IMR-90 (cell line): ENCODE measurements at regions not wholly inside any gene's neighbourhood (a gene's known extent, or its start where the extent isn't known, plus 50 kb on each side); places are given as distances from the start of the nearest gene placed in this dataset.

Experiments
- ATAC-seq: fragments of 200-7000 bp; cut with Tn5 transposase; 2 replicates; pipeline ENCODE4 v1.9.1; 2020; ENCODE audit warnings: low read depth, mild to moderate bottlenecking, moderate library complexity
- BruUV-seq: library from RNA; stranded (reverse); fragments of 400-500 nt; replicated peaks from 2 replicates; lab custom pipeline; 2021; lab: Mats Ljungman, UMichigan
- CTCF ChIA-PET: fragments of 300-600 bp; formaldehyde crosslinking; extraction: SDS; loops from one replicate; lab custom pipeline; 2021; ENCODE audit warnings: antibody characterized with exemption; lab: Yijun Ruan, JAX
- POLR2A ChIA-PET: fragments of 300-600 bp; sonication (Branson Sonifier 250); formaldehyde crosslinking; loops from one replicate; lab custom pipeline; 2022; ENCODE audit warnings: antibody characterized with exemption; ENCODE audit not compliant: unreplicated experiment; lab: Charles Lee
- DNase-seq: peaks from one replicate; pipeline ENCODE4 v3.0.0; 2013
- H2AFZ ChIP-seq: replicated peaks from 2 replicates; pipeline ENCODE3; 2013; ENCODE audit warnings: low read length, mild to moderate bottlenecking; ENCODE audit not compliant: poor library complexity
- H2AK5ac ChIP-seq: 2 replicates; pipeline ENCODE4 v1.6.1; 2013; ENCODE audit warnings: low read depth, low read length, inconsistent platforms
- H2AK9ac ChIP-seq: replicated peaks from 2 replicates; pipeline ENCODE3; 2013; ENCODE audit warnings: mild to moderate bottlenecking, low read depth, low read length, moderate library complexity; ENCODE audit not compliant: poor library complexity
- H2BK120ac ChIP-seq: 2 replicates; pipeline ENCODE4 v1.6.1; 2013; ENCODE audit warnings: low read depth, low read length, inconsistent platforms
- H2BK15ac ChIP-seq: 3 replicates; pipeline ENCODE4 v1.6.1; 2013; ENCODE audit warnings: low read depth, low read length, inconsistent platforms
- H2BK20ac ChIP-seq: 2 replicates; pipeline ENCODE4 v1.6.1; 2013; ENCODE audit warnings: low read depth, mild to moderate bottlenecking, inconsistent platforms, low read length, moderate library complexity
- H2BK5ac ChIP-seq: 2 replicates; pipeline ENCODE4 v1.6.1; 2013; ENCODE audit warnings: mild to moderate bottlenecking, low read depth, low read length, inconsistent platforms; ENCODE audit not compliant: poor library complexity, severe bottlenecking
- H3K14ac ChIP-seq: replicated peaks from 2 replicates; pipeline ENCODE4 v1.6.1; 2013; ENCODE audit warnings: low read depth, low read length, inconsistent platforms
- H3K18ac ChIP-seq: 2 replicates; pipeline ENCODE4 v1.6.1; 2013; ENCODE audit warnings: low read depth, low read length, control low read depth
- H3K23ac ChIP-seq: 2 replicates; pipeline ENCODE4 v1.6.1; 2013; ENCODE audit warnings: low read depth, low read length, inconsistent platforms
- H3K27ac ChIP-seq: 2 replicates; pipeline ENCODE4 v1.5.1; 2013; ENCODE audit warnings: mild to moderate bottlenecking, control low read depth, low read length; ENCODE audit not compliant: insufficient read depth
- H3K27me3 ChIP-seq: 2 replicates; pipeline ENCODE4 v1.6.1; 2013; ENCODE audit warnings: low read length; ENCODE audit not compliant: control insufficient read depth, insufficient read depth
- H3K36me3 ChIP-seq: 2 replicates; pipeline ENCODE4 v1.6.1; 2013; ENCODE audit warnings: low read length, mixed read lengths; ENCODE audit not compliant: control insufficient read depth, insufficient read depth
- H3K4ac ChIP-seq: 2 replicates; pipeline ENCODE4 v1.6.1; 2013; ENCODE audit warnings: low read depth, low read length, inconsistent platforms
- H3K4me1 ChIP-seq: 2 replicates; pipeline ENCODE4 v1.6.1; 2013; ENCODE audit warnings: low read length, mixed read lengths; ENCODE audit not compliant: control insufficient read depth, insufficient read depth
- H3K4me2 ChIP-seq: 2 replicates; pipeline ENCODE4 v1.6.1; 2013; ENCODE audit warnings: low read depth, mild to moderate bottlenecking, control low read depth, low read length, moderate library complexity
- H3K4me3 ChIP-seq: 2 replicates; pipeline ENCODE4 v1.5.1; 2013; ENCODE audit warnings: low read depth, mild to moderate bottlenecking, control low read depth, low read length, moderate library complexity; ENCODE audit not compliant: insufficient read depth
- H3K56ac ChIP-seq: 2 replicates; pipeline ENCODE4 v1.6.1; 2013; ENCODE audit warnings: low read length, inconsistent platforms; ENCODE audit not compliant: insufficient read depth; ENCODE audit errors: extremely low read depth
- H3K79me1 ChIP-seq, 2 experiments: 2 replicates each; pipeline ENCODE4 v1.6.1; 2013; ENCODE audit warnings: low read length in 2 of 2, inconsistent platforms in 1 of 2, low read depth in 1 of 2
- H3K9ac ChIP-seq: 2 replicates; pipeline ENCODE4 v1.6.1; 2013; ENCODE audit warnings: low read depth, low read length, control low read depth
- H3K9me1 ChIP-seq: 2 replicates; pipeline ENCODE4 v1.6.1; 2013; ENCODE audit warnings: low read length, inconsistent platforms; ENCODE audit not compliant: insufficient read depth
- H3K9me3 ChIP-seq: 2 replicates; pipeline ENCODE4 v1.6.1; 2013; ENCODE audit warnings: low read length; ENCODE audit not compliant: control insufficient read depth, insufficient read depth
- H4K20me1 ChIP-seq: 2 replicates; pipeline ENCODE4 v1.6.1; 2013; ENCODE audit warnings: low read length, inconsistent platforms; ENCODE audit not compliant: insufficient read depth
- H4K5ac ChIP-seq: 2 replicates; pipeline ENCODE4 v1.6.1; 2013; ENCODE audit warnings: mild to moderate bottlenecking, low read depth, low read length, control low read depth
- H4K8ac ChIP-seq, 2 experiments: 2 replicates each; pipeline ENCODE4 v1.6.1; 2013; ENCODE audit warnings: low read depth in 2 of 2, low read length in 2 of 2, control low read depth in 1 of 2, inconsistent platforms in 1 of 2
- H4K91ac ChIP-seq: 2 replicates; pipeline ENCODE4 v1.6.1; 2013; ENCODE audit warnings: low read depth, low read length, inconsistent platforms; ENCODE audit not compliant: insufficient read depth
- BHLHE40 ChIP-seq: fragments of 150-350 bp; IDR thresholded peaks from 2 replicates; pipeline ENCODE4 v1.6.1; 2016; ENCODE audit warnings: mild to moderate bottlenecking, low read depth, low read length
- CEBPB ChIP-seq: IDR thresholded peaks from 2 replicates; pipeline ENCODE4 v1.6.1; 2012; ENCODE audit warnings: low read depth, low read length, improper control_type of control experiment
- CHD1 ChIP-seq: IDR thresholded peaks from 2 replicates; pipeline ENCODE4 v1.6.1; 2012; ENCODE audit warnings: low read depth, low read length, improper control_type of control experiment
- CTCF ChIP-seq: conservative IDR thresholded peaks from 2 replicates; pipeline ENCODE4 v1.5.1; 2012; ENCODE audit warnings: mild to moderate bottlenecking, low read depth, low read length, improper control_type of control experiment
- ELK1 ChIP-seq: fragments of 150-350 bp; IDR thresholded peaks from 2 replicates; pipeline ENCODE4 v1.6.1; 2016; ENCODE audit warnings: low read depth, mild to moderate bottlenecking, low read length, moderate library complexity, borderline replicate concordance
- FOS ChIP-seq: fragments of 150-350 bp; IDR thresholded peaks from 2 replicates; pipeline ENCODE4 v1.6.1; 2016; ENCODE audit warnings: low read depth, low read length
- MXI1 ChIP-seq: IDR thresholded peaks from 2 replicates; pipeline ENCODE4 v1.6.1; 2012; ENCODE audit warnings: low read depth, mild to moderate bottlenecking, low read length, moderate library complexity, borderline replicate concordance
- NFE2L2 ChIP-seq: fragments of 150-350 bp; IDR thresholded peaks from 2 replicates; pipeline ENCODE4 v1.6.1; 2016; ENCODE audit warnings: low read depth, mild to moderate bottlenecking, low read length
- POLR2A ChIP-seq: IDR thresholded peaks from 2 replicates; pipeline ENCODE4 v1.6.1; 2012; ENCODE audit warnings: mild to moderate bottlenecking, low read depth, low read length
- RFX5 ChIP-seq: IDR thresholded peaks from 2 replicates; pipeline ENCODE4 v1.8.0; 2012; ENCODE audit warnings: low read depth, mild to moderate bottlenecking, low read length, moderate library complexity
- WGBS, 2 experiments: methylation state at CpG; one replicate each; pipeline versions ENCODE4 v1.1.5 to v1.1.7; 2013; ENCODE audit warnings: missing lambda C conversion rate in 2 of 2; ENCODE audit not compliant: insufficient read length in 1 of 2; ENCODE audit errors: extremely low coverage in 2 of 2; 5-methylcytosine and 5-hydroxymethylcytosine counted together
- dilution Hi-C: fragments of 300-500 bp; cut with HindIII; formaldehyde crosslinking; loops from one replicate; pipeline ENCODE4 v1.14.3; 2018; ENCODE audit warnings: low sequenced_read_pairs; ENCODE audit not compliant: unreplicated experiment
- in situ Hi-C: fragments of 300-500 bp; cut with MboI; formaldehyde crosslinking; loops from 3 replicates; pipeline ENCODE4 v1.14.3; 2019; ENCODE audit warnings: low sequenced_read_pairs, inconsistent platforms, mixed read lengths
- intact Hi-C: fragments of 100-400 bp; cut with micrococcal nuclease; formaldehyde crosslinking; loops from 2 replicates; pipeline ENCODE4 v1.10.0; 2022

DNA sequence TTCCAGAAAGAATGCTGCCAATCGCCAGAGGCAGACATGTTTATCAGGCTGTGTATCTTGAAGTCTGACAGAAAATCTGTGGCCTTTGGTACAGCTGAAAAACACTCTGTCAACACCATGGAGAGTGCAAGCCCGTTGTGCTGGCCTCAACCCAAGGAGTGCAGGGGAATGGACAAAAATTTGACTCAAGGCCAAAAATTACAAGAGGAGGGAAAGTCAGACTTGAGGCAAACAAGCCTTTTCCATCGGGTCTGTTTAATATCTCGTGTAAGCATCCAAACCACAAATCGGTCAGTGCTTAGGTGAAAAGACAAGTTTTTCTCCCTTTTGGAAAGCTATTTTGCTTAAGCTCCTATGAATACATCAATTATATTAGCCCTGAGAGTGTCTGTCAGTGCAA is 305.3 kb upstream of the NFE2L3 start:
- POLR2A ChIA-PET: no interaction called here
- no peaks in the 10 kb centered on the region for H3K36me3 ChIP-seq
- no peak overlapping the region for H2AK5ac ChIP-seq
- no peak overlapping the region for H2BK15ac ChIP-seq
- dilution Hi-C loops: no loop called here
- no peak overlapping the region for H3K56ac ChIP-seq
- ATAC-seq (peak; percentile 5; the same call in 1 of the 2 replicates), DNase-seq (peak; percentile 79)
- 0 out of 2 replicates have a peak, but pooled peaks cover 2% of the 10 kb centered on the region for H3K9me1 ChIP-seq
- no peak overlapping the region for H3K4me3 ChIP-seq
- H3K27ac ChIP-seq: no peak overlapping the region
- WGBS, 2 experiments: 0% methylated on average over 1 of the region's 5 CpGs; no CpG with 5 or more reads in 1 of the 2 experiments
- peaks cover 16% of the 10 kb centered on the region; the same call in 1 of the 2 replicates for H3K4me1 ChIP-seq
- H4K8ac ChIP-seq: no peak overlapping the region
- H3K18ac ChIP-seq: no peak overlapping the region
- no peak overlapping the region for H2BK5ac ChIP-seq
- no peaks in the 10 kb centered on the region for H4K20me1 ChIP-seq
- no peak overlapping the region for H3K14ac ChIP-seq
- no TSS peak for BruUV-seq
- no peak overlapping the region for H3K23ac ChIP-seq
- no peak overlapping the region for H4K5ac ChIP-seq
- H4K91ac ChIP-seq: no peak overlapping the region
- no peak overlapping the region for H3K9ac ChIP-seq
- no peak overlapping the region for H2AK9ac ChIP-seq
- no peaks in the 10 kb centered on the region for H3K9me3 ChIP-seq
- in situ Hi-C loops: no loop called here
- H2BK120ac ChIP-seq: no peak overlapping the region
- CTCF ChIA-PET: interaction anchor here (0.5 kb wide), 1 partner anchor 72 kb away, joined by 6 read pairs; no protein-coding TSS in a partner anchor
- TF ChIP-seq CHD1 (no peak), ELK1 (no peak), CTCF (no peak), RFX5 (no peak), FOS (no peak), CEBPB (no peak), BHLHE40 (no peak), MXI1 (no peak), NFE2L2 (no peak), POLR2A (no peak)
- H2AFZ ChIP-seq: no peak overlapping the region
- H2BK20ac ChIP-seq: no peak overlapping the region
- H3K4ac ChIP-seq: no peak overlapping the region
- H3K79me1 ChIP-seq: no peaks in the 10 kb centered on the region
- peaks cover 2% of the 10 kb centered on the region; the same call in 1 of the 2 replicates for H3K27me3 ChIP-seq
- H3K4me2 ChIP-seq: no peak overlapping the region
- intact Hi-C loops: loop anchor here (5.0 kb wide), 1 partner anchor 664 kb away; a partner anchor contains a TSS
